ENCODE measurements at regions not wholly inside any gene's neighbourhood (a gene's known extent, or its start where the extent isn't known, plus 50 kb on each side); places are given as distances from the start of the nearest gene placed in this dataset.

DNA sequence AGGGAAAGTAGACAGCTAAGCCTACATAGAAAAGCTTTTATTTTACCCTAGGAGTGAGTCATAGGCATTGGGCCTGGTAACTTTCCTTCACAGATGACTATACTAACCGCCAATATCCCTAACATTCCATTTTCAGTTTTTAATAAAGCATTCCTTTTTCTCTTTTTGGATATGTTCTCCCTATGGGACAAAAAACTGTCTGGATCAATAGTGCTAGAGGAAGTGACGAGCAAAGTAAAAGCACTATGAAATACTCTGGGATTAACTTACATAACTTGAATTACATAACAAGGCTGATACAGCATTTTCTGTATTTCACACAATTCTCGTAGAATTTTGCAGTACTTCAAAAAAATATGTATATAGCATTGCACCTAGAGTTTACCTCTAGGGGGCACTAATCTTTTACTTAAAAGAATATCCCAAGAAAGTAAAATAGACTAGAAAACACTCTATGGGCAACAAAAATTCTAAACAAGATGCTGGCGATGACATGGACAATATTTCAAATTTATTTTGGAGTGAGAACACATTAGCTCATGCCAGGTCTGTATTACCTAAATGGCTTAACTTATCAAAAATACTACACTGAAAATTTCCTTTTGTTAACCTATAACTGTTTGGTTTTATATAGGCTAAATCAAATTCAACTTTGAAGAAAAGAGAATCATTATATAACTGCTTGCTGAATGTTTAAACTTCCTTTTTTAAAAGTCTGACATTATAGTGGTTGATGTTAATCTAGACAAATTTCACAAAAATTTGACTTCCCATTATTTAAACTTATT, 66.3 kb upstream of the DST start:
- no peak for DNase-seq

DNA sequence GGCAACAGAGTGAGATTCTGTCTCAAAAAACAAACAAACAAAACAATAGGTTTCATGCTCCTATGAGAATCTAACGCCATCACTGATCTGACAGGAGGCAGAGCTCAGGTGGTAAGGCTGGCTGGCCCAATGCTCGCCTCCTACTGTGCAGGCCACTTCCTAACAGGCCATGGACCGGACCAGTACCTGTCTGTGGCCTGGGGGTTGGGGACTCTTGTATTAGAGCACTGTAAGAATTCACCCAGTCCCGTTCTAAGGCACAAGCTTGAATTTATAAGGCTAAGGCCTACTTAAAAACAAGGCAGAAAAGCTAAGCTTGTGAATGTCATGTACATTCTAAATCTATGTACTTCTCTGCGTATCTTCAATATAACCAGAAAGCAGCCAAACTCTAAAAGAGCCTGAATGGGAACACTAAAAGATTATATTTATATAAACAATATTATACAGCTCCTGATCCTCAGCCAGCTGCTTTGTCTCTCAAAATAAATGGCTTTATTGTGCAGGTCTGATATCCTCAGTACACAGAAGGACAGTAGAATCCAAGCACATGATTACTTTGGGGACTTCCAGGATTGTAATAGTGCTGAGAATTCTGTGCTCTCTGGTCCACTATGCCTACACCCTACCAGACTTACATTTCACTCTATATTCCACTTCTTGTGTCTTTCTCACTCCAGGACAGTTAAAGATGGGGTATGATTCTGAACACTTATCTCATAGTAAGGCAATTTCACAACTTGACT, 64.5 kb upstream of the DST start:
- no peak for DNase-seq

DNA sequence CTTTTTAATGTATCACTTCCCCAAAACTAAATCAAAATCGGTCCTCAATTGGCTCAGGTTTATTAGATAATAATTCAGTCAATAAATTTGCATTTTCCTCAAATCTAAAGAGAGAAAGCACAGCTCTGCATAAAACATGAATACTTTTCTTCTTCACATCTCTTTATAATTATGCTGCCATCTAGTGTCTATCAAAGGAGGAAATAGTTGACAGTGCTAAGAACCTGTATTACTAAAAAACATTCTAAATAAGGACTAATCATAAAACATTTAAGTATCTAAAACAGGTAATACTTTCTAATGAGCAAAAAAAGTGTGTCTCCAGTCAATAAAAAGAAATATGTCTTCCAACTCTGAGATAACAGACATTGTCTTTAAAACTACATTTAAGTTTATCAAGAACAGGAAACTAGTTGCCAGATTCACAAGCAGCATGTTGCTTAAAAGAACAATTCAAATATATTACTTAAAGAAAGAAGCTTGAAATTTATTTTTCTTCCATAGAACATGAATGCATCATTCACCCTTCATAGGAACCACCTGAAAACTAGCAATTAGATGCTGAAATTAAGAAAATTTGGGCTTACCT, 56.5 kb upstream of the DST start:
- DNase-seq, result no peak

DNA sequence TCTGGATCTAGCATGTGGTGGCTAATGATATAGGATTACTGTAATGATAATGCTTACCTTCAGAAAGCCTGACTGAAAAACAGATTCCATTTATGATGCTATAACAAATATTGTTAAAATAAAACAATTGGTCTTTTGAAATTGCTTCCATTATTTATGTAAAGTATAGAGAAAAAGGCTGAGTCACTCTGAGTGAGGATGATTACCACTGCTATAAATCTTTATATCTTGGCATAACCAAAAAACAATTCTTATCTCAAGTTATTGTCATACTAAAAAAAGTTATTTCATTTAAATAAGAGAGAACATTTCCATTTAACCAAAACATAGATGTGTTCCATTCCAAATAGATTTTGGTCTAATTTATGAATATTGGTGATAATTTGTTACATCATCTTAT, 53.0 kb upstream of the DST start:
- DNase-seq, result no peak

DNA sequence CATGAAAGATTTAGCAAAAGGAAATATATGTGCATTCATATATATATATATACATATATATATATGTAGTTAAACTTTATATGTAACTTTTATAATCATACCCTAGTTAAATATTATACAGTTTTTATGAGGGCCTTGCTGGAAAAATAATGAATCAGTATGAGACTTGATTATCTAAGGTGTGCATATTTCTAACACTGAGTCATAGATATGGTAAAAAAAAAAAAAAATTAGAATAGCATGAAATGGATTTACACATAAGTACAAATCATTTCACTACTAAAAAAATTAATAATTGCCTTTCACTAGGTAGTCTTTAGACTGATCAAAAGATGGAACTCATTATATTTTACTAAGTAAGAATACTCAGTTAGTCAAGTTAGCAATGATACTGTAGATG, 51.3 kb upstream of the DST start:
- no peak for DNase-seq

DNA sequence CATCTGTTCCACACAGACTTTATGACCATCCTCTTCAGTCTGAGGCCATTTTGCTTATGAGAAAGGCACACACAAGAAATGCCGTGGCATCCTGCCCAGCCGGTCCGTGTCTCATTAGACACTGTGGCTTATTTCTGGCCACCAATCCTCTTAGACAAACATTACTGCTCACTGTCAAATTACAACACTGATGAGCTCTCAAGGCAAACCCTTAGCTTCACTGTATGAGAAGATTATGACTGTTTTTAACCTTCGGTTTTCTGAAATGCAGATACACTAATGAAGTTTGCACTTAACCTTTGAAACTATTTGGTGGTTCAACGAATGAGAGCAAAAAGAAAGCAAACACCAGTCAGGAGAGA, 50.5 kb upstream of the DST start:
- DNase-seq, result no peak

DNA sequence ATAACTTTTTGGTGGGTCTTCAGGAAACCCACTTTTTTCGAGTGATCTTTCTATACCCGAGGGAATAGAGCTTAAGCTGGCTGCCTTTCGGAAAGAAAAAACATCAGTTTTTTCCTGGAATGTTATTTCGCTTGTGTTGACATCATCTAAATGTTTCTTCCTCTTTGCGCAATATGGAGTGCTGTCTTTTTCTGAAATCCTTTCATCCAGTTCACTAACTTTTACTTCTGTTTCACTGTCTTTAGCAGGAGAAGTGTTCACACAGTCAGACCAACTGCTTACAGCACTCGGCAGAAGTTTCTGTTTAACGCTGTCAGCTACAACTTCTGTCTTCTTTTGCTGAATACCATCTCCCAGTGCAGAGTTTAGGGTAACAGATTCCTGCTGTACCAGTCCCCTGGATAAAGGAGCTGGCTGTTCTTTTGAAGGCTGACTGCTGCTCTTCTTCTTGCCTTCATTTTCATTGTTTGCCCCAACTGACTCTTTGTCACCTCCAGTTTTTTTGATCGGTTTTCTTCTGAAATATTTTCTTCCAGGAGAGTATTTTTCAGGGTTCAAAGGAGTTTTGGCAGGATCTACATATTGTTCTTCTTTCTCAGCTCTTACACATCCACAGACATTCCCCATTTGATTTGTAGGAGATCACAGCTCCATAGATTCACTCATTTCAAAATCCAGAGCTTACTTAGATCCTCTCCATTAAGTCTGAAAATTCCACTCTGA, 50.0 kb upstream of the DST start:
- DNase-seq, result no peak
